ENCODE measurements at regions not wholly inside any gene's neighbourhood (a gene's known extent, or its start where the extent isn't known, plus 50 kb on each side); places are given as distances from the start of the nearest gene placed in this dataset.

DNA sequence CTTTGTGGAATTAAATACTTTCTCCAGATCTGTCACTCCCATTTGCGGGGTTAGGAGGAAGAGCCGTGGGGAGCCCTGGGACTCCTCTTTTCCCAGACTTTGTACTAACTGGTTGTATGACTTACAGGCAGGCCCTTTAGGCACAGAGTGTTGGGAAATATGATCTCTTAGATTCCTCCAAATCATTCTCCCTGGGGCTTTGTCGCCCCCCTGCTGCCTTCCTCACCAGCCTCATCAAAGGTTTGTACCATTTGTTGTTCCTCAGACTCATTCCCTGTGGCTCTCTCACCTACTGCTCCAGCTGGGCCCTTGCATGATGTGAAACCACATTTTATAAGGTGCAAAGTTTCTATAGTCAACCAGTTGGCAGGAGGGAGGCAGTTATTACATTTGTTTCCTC, 56.4 kb downstream of the CRYGS start:
- no peak for DNase-seq

DNA sequence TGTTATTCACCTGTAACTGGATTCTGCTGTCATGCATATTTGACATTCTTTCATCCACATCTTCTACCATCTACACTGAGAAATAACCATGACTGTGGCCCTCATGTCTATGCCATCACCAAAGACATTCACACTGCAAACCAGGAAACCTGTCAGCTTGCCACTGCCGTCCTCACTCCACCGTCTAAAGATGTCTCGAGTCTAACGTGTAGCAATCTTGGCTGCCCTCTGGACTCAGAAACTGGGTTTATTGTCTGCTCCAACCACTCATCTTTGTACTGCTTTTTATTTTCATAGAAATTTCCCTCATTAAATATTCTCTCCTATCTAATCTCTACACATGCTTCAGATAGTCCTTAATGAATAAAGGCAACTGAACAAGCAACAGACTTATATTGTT, 57.1 kb downstream of the CRYGS start:
- no peak for DNase-seq

GRCh38 chr3:186483611-186484340, 60.4 kb downstream of the CRYGS start:
- no peak for DNase-seq

DNA sequence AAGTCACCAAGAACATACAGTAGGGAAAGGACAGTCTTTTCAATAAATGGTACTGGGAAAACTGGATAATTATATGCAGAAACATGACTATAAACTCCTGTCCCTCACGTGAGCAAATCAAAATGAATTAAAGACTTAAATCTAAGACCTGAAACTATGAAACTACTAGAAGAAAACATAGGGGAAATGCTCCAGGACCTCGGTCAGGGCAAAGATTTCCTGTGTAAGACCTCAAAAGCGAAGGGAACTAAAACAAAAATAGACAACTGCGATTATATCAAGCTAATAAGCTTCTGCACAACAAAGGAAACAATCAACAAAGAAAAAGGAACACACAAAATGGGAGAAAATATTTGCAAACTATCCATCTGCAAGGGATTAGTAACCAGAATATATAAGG, 62.7 kb downstream of the CRYGS start:
- DNase-seq = no peak

DNA sequence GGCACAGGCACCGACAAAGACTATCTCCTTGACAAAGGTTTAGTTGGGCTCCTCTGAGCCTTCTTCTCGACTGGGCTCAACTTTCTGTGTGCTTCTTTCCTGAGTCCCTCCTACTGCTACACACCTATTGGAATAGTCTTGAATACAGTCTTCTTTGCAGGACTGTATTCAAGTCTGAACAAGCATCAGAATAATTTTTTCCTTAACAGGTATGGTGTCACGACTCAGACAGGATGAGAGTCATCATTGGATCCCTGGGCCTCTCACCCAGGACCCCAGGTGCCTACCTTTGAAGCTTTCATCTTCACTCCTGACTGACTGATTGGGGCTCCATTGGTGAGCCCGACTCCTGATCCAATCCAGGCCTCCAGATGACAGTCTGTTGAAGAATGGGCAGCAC, 66.3 kb downstream of the CRYGS start:
- DNase-seq = no peak

GRCh38 chr3:186477033-186477432, 67.1 kb downstream of the CRYGS start:
- DNase-seq = no peak

GRCh38 chr3:186476541-186476940, 67.6 kb downstream of the CRYGS start:
- no peak for DNase-seq

GRCh38 chr3:186476044-186476468, 68.1 kb downstream of the CRYGS start:
- no peak for DNase-seq

DNA sequence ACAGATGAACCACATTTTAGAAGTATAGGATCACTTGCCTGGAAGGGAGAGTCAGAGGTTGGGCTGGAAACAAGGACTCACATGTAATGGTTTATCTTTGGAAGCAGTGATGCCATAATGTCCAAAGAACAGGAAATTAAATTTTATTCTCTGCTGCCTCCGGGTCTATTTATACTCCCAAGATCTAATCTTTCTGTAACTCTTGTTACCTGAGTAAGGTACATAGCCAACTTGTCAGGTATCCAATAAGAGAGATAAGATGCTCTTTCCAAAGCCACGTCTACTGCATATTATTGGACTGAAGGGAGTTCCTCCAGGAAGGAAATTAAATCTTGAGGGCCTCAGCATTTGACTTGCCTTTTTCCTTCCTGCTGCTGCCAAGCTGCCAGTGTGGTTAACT, 71.0 kb downstream of the CRYGS start:
- DNase-seq = no peak

DNA sequence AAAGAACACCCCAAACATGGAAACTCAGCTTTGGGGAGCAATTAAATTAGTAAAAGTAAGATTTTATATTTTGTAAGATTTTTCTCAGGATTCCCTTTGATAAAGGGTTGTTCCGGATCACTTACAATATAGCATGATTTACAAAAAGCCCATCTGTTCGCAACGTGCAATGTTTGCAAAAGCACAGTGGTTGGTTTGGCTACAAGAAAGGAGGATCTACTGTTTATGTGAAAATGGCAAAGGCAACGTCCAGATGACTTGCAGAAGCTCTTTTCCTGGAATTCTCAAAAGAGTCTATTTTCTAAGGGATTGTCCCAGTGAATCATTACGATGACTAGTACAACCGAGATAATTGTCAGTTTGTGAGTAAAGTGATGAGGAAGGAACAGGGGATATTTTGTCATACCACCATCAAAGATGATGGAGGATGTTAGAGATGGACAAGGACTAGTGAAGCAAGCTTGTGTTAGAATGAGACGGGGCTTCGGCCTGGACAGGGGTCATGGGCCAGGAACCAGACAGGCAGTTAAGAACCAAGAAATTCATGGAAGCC, 71.6 kb downstream of the CRYGS start:
- no peak for DNase-seq

DNA sequence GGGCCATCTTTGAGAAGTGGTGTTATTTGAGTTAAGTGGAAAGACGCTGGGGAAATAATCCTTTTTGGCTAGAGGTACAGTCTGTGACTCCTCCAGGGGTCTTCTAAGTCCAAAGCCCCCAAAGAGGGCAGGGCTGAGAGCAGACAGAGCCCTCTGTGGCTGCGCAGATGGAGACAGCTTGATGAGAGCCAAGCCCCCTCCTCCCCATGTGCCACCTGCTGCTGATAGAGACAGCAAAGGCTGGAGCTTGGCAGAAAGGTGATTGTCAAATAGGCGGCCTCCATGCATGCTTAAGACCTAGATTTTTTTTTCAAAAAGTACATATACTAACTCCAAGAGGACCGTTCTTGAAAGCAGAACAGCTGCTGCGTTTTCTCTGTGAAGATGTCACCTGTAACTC, 72.4 kb downstream of the CRYGS start:
- DNase-seq = no peak

- no peak for DNase-seq
Measured at GRCh38 chr3:186469525-186469924, 74.7 kb downstream of the CRYGS start.

GRCh38 chr3:186467969-186468368, 76.2 kb downstream of the CRYGS start:
- DNase-seq = no peak

DNA sequence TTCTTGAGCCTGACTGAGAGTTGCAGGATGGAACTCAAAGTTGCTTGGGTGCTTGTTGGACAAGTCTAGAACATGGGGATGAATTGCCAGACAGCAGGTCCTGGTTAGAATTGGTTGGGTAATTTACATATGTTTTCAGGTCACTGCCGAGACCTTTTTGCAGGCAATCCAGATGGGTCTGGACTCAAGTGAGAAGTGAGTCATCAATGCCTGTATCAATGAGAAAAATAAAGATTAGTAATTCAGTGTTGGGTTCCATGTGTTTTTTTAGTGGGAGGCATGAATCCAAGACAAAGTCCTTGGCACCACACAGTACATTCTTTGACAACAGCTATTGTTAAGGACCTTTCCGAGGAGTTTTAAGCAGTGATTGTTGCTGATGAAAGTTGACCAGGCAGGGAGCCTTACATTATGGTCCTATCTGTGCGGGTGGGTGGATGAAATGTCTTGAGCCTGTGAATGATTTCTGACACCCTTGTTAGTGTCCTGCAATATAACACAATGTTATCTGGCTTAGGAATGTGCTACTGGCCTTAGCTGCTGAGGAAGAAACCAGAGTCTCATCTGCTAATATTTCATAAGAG, 77.7 kb downstream of the CRYGS start:
- no peak for DNase-seq

- no peak for DNase-seq
Measured at GRCh38 chr3:186465508-186465907, 78.7 kb downstream of the CRYGS start.

DNA sequence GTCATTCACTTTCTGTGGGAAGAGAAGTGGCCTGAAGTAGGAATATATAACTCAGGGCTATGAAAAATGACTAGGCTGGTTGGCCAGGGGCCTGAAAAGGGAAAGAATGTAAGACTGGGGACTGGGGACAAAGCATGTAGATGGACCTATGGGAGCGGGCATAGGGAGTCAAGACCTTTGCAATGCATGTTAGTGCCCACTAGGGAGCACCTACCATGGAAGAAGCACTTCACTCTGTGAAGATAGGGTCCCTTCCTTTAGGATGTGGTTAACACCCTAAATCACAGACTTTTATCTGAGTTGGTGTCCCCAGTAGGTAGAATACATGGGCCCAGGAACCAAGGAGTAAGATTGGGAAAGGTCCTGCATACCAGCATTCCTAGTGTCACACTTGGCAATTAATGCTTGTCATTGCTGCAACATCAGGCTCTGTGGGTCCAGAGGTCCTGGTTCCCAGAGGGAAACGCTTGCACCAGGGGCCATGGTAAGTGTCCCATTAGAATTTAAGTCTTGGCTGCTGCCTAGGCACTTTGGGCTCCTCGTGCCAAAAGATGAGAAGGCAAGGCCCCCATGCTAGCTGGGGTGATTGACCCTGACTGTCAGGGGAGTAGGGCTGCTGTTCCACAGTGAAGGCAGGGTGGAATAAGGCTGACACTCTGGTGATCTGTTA, 79.6 kb downstream of the CRYGS start:
- no peak for DNase-seq

- DNase-seq = no peak
Measured at GRCh38 chr3:186461141-186461540, 83.0 kb downstream of the CRYGS start.

DNA sequence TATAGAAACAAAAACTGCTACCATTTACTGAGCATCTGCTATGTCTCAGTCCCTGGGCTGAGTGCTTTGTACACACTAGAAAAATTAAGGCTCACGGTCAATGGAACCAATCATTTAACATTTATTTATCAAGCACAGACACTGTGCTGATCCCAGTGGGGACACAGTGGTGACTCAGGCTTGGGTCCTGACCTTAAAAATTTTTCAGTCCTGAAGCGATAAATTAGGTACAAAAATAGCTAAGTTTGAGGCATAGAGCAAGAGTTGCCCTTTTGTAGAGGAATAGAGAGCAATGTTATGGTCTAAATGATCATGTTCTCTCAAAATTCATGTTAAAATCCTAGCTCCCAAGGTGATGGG, 85.1 kb downstream of the CRYGS start:
- no peak for DNase-seq

DNA sequence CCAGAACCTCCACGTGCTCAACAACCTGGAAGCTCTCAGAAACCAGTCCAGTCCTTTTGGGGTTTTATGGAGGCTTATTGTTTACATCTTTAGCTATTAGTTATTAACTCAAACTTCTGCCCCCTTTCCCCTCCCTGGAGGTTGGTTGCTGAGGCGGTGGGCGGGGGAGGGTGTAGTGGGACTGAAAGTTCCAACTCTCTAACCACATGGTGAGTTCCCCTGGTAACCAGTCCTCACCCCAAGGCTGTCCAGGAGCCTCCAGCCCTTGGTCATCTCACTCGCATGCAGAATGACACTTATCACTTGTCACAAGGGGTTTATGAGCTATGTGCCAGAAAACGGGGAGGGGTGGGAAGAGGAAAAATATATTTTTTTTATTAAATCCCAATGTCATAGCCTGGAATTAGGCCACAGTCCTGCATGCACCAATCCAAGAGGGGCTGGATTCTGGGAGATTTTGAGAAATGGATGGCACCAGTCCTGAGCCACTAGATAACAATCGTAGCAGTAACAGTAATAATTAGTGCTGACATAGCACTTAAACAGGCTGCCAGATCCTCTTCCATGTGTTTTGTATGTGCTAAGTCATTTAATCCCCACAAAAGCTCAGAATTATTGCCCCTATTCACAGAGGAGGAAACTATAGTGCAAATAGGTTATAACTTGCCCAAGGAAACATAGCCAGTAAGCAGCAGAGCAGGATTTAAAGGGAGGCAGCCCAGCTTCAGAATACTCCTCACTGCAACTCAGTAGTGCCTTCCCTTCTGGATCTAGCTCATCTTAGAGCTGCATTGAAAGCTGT, 85.7 kb downstream of the CRYGS start:
- DNase-seq = no peak

- no peak for DNase-seq
Measured at GRCh38 chr3:186457236-186457635, 86.9 kb downstream of the CRYGS start.

GRCh38 chr3:186456731-186457191, 87.4 kb downstream of the CRYGS start:
- DNase-seq = no peak

DNA sequence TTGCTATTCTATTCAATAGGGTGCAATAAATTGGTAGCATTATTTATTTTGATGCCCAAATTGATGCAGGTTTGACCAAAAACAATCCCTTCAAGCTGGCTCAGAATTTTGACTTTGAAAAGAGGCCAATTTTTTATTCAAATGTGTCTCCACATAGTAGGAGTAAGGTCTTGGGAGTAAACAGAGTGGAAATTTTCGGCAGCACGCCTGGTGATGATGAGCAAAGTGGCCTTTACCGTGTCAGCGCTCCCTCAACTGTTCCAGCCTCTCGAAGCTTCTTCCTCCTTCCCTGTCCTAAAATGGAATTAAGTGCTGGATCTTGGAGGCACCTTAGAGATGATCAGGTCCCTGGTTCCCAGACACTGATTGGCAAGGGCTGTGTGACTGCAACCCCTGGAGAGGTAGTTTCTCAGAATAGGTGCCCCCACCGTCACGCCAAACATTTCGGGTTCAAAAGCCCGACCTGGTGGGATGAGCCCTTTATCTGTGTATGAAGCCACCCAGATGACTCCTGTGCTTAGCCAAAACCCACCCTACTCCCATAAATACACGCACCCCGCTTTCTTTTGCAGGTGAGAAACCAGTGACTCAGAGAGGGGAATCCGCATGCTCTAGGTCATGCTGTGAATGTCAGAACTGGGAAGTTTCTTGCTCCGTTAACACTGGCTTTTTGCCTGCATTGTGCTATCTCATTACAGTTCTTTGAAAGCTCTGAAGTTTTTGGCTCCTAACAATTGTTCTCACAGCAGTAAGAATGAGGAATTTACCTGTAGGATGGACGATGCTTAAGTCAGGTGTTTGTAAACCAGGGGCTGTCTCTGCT, 89.1 kb downstream of the CRYGS start:
- no peak for DNase-seq

Measured in GOT3 (cell line).